SK-N-SH (cell line): ENCODE measurements at regions not wholly inside any gene's neighbourhood (a gene's known extent, or its start where the extent isn't known, plus 50 kb on each side); places are given as distances from the start of the nearest gene placed in this dataset.

Source experiments
- CTCF ChIA-PET: fragments of 300-600, 350-600 bp; formaldehyde crosslinking; extraction: SDS; loops from one replicate; lab custom pipeline; 2021; lab: Yijun Ruan, JAX
- POLR2A ChIA-PET: fragments of 350-600 bp; sonication (Branson Sonifier 250); formaldehyde crosslinking; extraction: SDS; loops from one replicate; lab custom pipeline; 2020; ENCODE audit warnings: antibody characterized with exemption, inconsistent platforms; lab: Yijun Ruan, JAX
- DNase-seq: peaks from one replicate; pipeline ENCODE4 v3.0.0; 2012
- H2AFZ ChIP-seq: fragments of 200-600 bp; sonication (generic); 2 replicates; pipeline ENCODE4 v1.8.1; 2016; ENCODE audit warnings: antibody characterized with exemption, mild to moderate bottlenecking, low read depth
- H3F3A ChIP-seq: fragments of 200-600 bp; sonication (generic); replicated peaks from 2 replicates; pipeline ENCODE3; 2016; ENCODE audit warnings: antibody characterized with exemption, mild to moderate bottlenecking; ENCODE audit not compliant: insufficient read depth
- H3K27ac ChIP-seq, 2 experiments: fragments of 200-500 bp in 1 of 2; fragments of 200-600 bp in 1 of 2; sonication (Bioruptor generic) in 1 of 2; sonication (generic), shearing (Covaris generic) in 1 of 2; 2 replicates each; pipeline versions ENCODE4 v1.5.1 to v1.6.1; 2014 to 2016; ENCODE audit warnings: low read depth in 2 of 2, inconsistent platforms in 1 of 2, low read length in 1 of 2, mild to moderate bottlenecking in 1 of 2, mixed read lengths in 1 of 2
- H3K27me3 ChIP-seq: fragments of 200-600 bp; sonication (generic), shearing (Covaris generic); 2 replicates; pipeline ENCODE4 v1.6.1; 2016; ENCODE audit warnings: mixed run types; ENCODE audit not compliant: insufficient read depth
- H3K36me3 ChIP-seq, 2 experiments: fragments of 200-500 bp in 1 of 2; fragments of 200-600 bp in 1 of 2; sonication (Bioruptor generic) in 1 of 2; sonication (generic) in 1 of 2; replicated peaks in 1 of 2; 2 replicates each; pipeline versions ENCODE3 to v1.5.1; 2014 to 2016; ENCODE audit warnings: low read length in 1 of 2, mild to moderate bottlenecking in 1 of 2; ENCODE audit not compliant: insufficient read depth in 2 of 2, control insufficient read depth in 1 of 2
- H3K4me1 ChIP-seq, 2 experiments: fragments of 200-500 bp in 1 of 2; fragments of 200-600 bp in 1 of 2; sonication (Bioruptor generic) in 1 of 2; sonication (generic), shearing (Covaris generic) in 1 of 2; 2 replicates each; pipeline versions ENCODE4 v1.5.1 to v1.6.1; 2014 to 2016; ENCODE audit warnings: low read depth in 1 of 2, low read length in 1 of 2, mixed run types in 1 of 2; ENCODE audit not compliant: insufficient read depth in 2 of 2, control insufficient read depth in 1 of 2
- H3K4me2 ChIP-seq: fragments of 200-600 bp; sonication (generic), shearing (Covaris generic); 2 replicates; pipeline ENCODE4 v1.6.1; 2017; ENCODE audit warnings: mixed run types
- H3K4me3 ChIP-seq, 2 experiments: fragments of 200-500 bp in 1 of 2; fragments of 200-600 bp in 1 of 2; sonication (Bioruptor generic) in 1 of 2; sonication (generic), shearing (Covaris generic) in 1 of 2; 2 replicates each; pipeline versions ENCODE4 v1.5.1 to v1.8.1; 2014 to 2016; ENCODE audit warnings: low read depth in 2 of 2, inconsistent platforms in 1 of 2, low read length in 1 of 2, mild to moderate bottlenecking in 1 of 2, mixed read lengths in 1 of 2, moderate library complexity in 1 of 2
- H3K79me2 ChIP-seq: fragments of 200-600 bp; sonication (generic); 2 replicates; pipeline ENCODE4 v1.8.1; 2017; ENCODE audit warnings: mild to moderate bottlenecking; ENCODE audit not compliant: insufficient read depth
- H3K9ac ChIP-seq: fragments of 200-600 bp; sonication (generic); 2 replicates; pipeline ENCODE4 v1.6.1; 2017; ENCODE audit warnings: mixed run types
- H3K9me2 ChIP-seq: fragments of 200-600 bp; sonication (generic); 2 replicates; pipeline ENCODE4 v1.6.1; 2017; ENCODE audit warnings: mixed run types
- H3K9me3 ChIP-seq: fragments of 200-600 bp; sonication (generic); 2 replicates; pipeline ENCODE4 v1.6.1; 2017; ENCODE audit warnings: mixed run types, mild to moderate bottlenecking, moderate library complexity
- H4K20me1 ChIP-seq: fragments of 200-600 bp; sonication (generic); 2 replicates; pipeline ENCODE4 v1.6.1; 2017; ENCODE audit warnings: mild to moderate bottlenecking, mixed run types; ENCODE audit not compliant: insufficient read depth
- ELF1 ChIP-seq: IDR thresholded peaks from 2 replicates; pipeline ENCODE4 v1.4.0; 2012
- EP300 ChIP-seq, 2 experiments: IDR thresholded peaks; 2 replicates each; pipeline versions ENCODE4 v1.4.0 to v1.6.1; 2012; ENCODE audit warnings: borderline replicate concordance in 1 of 2, low read depth in 1 of 2, low read length in 1 of 2
- EZH2phosphoT487 ChIP-seq: fragments of 200-600 bp; sonication (generic); IDR thresholded peaks from 2 replicates; pipeline ENCODE4 v1.6.1; 2017; ENCODE audit warnings: low read depth, mixed run types, mild to moderate bottlenecking, antibody characterized with exemption, moderate library complexity, borderline replicate concordance
- FOSL2 ChIP-seq: IDR thresholded peaks from 2 replicates; pipeline ENCODE4 v1.4.0; 2012; ENCODE audit warnings: low read depth, mild to moderate bottlenecking, moderate library complexity, borderline replicate concordance
- FOXJ3 ChIP-seq: sonication (generic); formaldehyde crosslinking; IDR thresholded peaks from 2 replicates; pipeline ENCODE4 v1.5.1; 2020; ENCODE audit warnings: mild to moderate bottlenecking, missing genetic modification reagents
- FOXM1 ChIP-seq: IDR thresholded peaks from 2 replicates; pipeline ENCODE4 v1.4.0; 2012; ENCODE audit warnings: low read depth, mild to moderate bottlenecking
- GABPA ChIP-seq: IDR thresholded peaks from 2 replicates; pipeline ENCODE4 v1.4.0; 2012; ENCODE audit warnings: low read depth, mild to moderate bottlenecking
- GATA2 ChIP-seq: sonication (generic); formaldehyde crosslinking; IDR thresholded peaks from 2 replicates; pipeline ENCODE4 v1.5.0; 2020; ENCODE audit warnings: mild to moderate bottlenecking, missing genetic modification reagents
- MXI1 ChIP-seq: IDR thresholded peaks from 2 replicates; pipeline ENCODE4 v1.6.1; 2012; ENCODE audit warnings: mild to moderate bottlenecking, low read depth, low read length, improper control_type of control experiment
- RAD21 ChIP-seq: IDR thresholded peaks from 2 replicates; pipeline ENCODE4 v1.6.1; 2012; ENCODE audit warnings: mild to moderate bottlenecking, low read length
- RFX5 ChIP-seq: IDR thresholded peaks from 2 replicates; pipeline ENCODE4 v1.6.1; 2012; ENCODE audit warnings: mild to moderate bottlenecking, improper control_type of control experiment, low read length
- RXRA ChIP-seq: IDR thresholded peaks from 2 replicates; pipeline ENCODE4 v1.4.0; 2012; ENCODE audit warnings: low read depth, mild to moderate bottlenecking, borderline replicate concordance
- TEAD4 ChIP-seq: IDR thresholded peaks from 2 replicates; pipeline ENCODE4 v1.4.0; 2012; ENCODE audit warnings: mild to moderate bottlenecking, borderline replicate concordance; ENCODE audit not compliant: insufficient read depth
- USF1 ChIP-seq: IDR thresholded peaks from 2 replicates; pipeline ENCODE4 v1.4.0; 2012; ENCODE audit warnings: low read depth, borderline replicate concordance
- ZBTB33 ChIP-seq: IDR thresholded peaks from 2 replicates; pipeline ENCODE4 v1.4.0; 2012; ENCODE audit warnings: low read depth, borderline replicate concordance
- WGBS: methylation state at CpG from one replicate; pipeline ENCODE4 v1.1.6; 2017; ENCODE audit warnings: low lambda C conversion rate; 5-methylcytosine and 5-hydroxymethylcytosine counted together
- TF ChIP-seq, protein P1 (sequence below): IDR thresholded peaks from 2 replicates; pipeline ENCODE4 v1.6.1; 2012; ENCODE audit warnings: mild to moderate bottlenecking, low read depth, low read length, moderate library complexity

GRCh38 chr20:52008874-52009273 lies 182.7 kb downstream of the ZFP64 start:
- H3K9me3 ChIP-seq = 0 out of 2 replicates have a peak, but pooled peaks cover 3% of the 10 kb centered on the region
- CTCF ChIA-PET = interaction anchor here (0.9 to 2.3 kb wide), 2 partner anchors 11 to 315 kb away, joined by 3 to 7 read pairs; no protein-coding TSS in a partner anchor

DNA sequence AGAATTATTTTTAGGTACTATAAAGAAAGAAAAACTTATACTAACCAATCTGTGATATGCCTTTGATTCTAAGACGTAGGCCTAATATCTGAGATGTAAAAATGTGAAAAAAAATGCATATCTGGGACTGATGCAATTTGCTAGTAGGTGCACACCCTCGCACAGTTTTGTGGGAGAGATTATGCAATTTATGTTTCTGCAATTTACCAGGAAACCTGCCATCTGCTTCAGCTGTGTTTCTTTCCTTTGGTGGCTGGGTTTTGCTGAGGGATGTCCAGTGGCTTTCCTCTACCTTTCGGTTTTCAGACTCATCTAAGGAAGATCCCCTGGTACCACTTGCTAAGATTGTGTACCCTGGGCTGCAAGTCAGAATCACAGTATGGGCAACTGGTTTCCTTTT lies 186.9 kb downstream of the ZFP64 start:
- Histone ChIP-seq H4K20me1 (no peaks in the 10 kb centered on the region), H2AFZ (no peak overlapping the region), H3K9me2 (no peaks in the 10 kb centered on the region), H3K4me3 (no peak overlapping the region), H3F3A (no peaks in the 10 kb centered on the region), H3K4me1 (no peaks in the 10 kb centered on the region; a peak in 2 of 4 replicates), H3K36me3 (no peaks in the 10 kb centered on the region), H3K27ac (no peak overlapping the region), H3K27me3 (no peaks in the 10 kb centered on the region), H3K9me3 (no peaks in the 10 kb centered on the region), H3K79me2 (no peaks in the 10 kb centered on the region), H3K9ac (no peak overlapping the region), H3K4me2 (no peak overlapping the region)
- WGBS = 77% methylated on average over 3 of the region's 3 CpGs
- POLR2A ChIA-PET = no interaction called here
- DNase-seq = no peak
- TF ChIP-seq FOXJ3 = no peak
- CTCF ChIA-PET = interaction anchor here (1.1 kb wide), 1 partner anchor 78 kb away, joined by 3 read pairs; no protein-coding TSS in a partner anchor

More at GRCh38 chr20:52008874-52009273, 182.7 kb downstream of the ZFP64 start:
- no peak overlapping the region for H3K4me3 ChIP-seq
- TF ChIP-seq, protein P1, sequence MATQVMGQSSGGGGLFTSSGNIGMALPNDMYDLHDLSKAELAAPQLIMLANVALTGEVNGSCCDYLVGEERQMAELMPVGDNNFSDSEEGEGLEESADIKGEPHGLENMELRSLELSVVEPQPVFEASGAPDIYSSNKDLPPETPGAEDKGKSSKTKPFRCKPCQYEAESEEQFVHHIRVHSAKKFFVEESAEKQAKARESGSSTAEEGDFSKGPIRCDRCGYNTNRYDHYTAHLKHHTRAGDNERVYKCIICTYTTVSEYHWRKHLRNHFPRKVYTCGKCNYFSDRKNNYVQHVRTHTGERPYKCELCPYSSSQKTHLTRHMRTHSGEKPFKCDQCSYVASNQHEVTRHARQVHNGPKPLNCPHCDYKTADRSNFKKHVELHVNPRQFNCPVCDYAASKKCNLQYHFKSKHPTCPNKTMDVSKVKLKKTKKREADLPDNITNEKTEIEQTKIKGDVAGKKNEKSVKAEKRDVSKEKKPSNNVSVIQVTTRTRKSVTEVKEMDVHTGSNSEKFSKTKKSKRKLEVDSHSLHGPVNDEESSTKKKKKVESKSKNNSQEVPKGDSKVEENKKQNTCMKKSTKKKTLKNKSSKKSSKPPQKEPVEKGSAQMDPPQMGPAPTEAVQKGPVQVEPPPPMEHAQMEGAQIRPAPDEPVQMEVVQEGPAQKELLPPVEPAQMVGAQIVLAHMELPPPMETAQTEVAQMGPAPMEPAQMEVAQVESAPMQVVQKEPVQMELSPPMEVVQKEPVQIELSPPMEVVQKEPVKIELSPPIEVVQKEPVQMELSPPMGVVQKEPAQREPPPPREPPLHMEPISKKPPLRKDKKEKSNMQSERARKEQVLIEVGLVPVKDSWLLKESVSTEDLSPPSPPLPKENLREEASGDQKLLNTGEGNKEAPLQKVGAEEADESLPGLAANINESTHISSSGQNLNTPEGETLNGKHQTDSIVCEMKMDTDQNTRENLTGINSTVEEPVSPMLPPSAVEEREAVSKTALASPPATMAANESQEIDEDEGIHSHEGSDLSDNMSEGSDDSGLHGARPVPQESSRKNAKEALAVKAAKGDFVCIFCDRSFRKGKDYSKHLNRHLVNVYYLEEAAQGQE = no peak
- H3K4me2 ChIP-seq = no peak overlapping the region
- no peak overlapping the region for H2AFZ ChIP-seq
- H3K27me3 ChIP-seq = no peaks in the 10 kb centered on the region
- peaks cover 0 to 4% of the 10 kb centered on the region in 2 experiments; a peak in 3 of 4 replicates for H3K4me1 ChIP-seq
- no peaks in the 10 kb centered on the region for H4K20me1 ChIP-seq
- H3K9me2 ChIP-seq = no peaks in the 10 kb centered on the region
- POLR2A ChIA-PET = no interaction called here
- WGBS = 98% methylated on average over 6 of the region's 6 CpGs
- no peaks in the 10 kb centered on the region for H3K79me2 ChIP-seq
- no peak overlapping the region for H3K27ac ChIP-seq
- no peak overlapping the region for H3K9ac ChIP-seq
- H3F3A ChIP-seq = no peaks in the 10 kb centered on the region
- no peak for DNase-seq
- no peaks in the 10 kb centered on the region for H3K36me3 ChIP-seq

GRCh38 chr20:52004018-52004417 lies 187.6 kb downstream of the ZFP64 start:
- Histone ChIP-seq H3K36me3 (no peaks in the 10 kb centered on the region), H3K79me2 (no peaks in the 10 kb centered on the region), H3K4me2 (no peak overlapping the region), H3K4me1 (no peaks in the 10 kb centered on the region; a peak in 2 of 4 replicates), H4K20me1 (no peaks in the 10 kb centered on the region), H3K27ac (no peak overlapping the region), H3F3A (no peaks in the 10 kb centered on the region), H3K4me3 (no peak overlapping the region), H3K9ac (no peak overlapping the region), H3K27me3 (no peaks in the 10 kb centered on the region), H2AFZ (no peak overlapping the region), H3K9me2 (no peaks in the 10 kb centered on the region), H3K9me3 (no peaks in the 10 kb centered on the region)
- CTCF ChIA-PET = no interaction called here
- no peak for DNase-seq
- 88% methylated on average over 5 of the region's 5 CpGs for WGBS
- POLR2A ChIA-PET = no interaction called here
- TF ChIP-seq RAD21 (no peak), ELF1 (no peak), FOSL2 (no peak), RFX5 (no peak), MXI1 (no peak), EP300 (IDR thresholded peaks at IDR 0.05; ENCODE audit: borderline replicate concordance in 1 of 2, low read depth in 1 of 2, low read length in 1 of 2) (no peak), FOXM1 (no peak), GATA2 (CRISPR knock-in tag) (no peak), EZH2phosphoT487 (no peak), RXRA (no peak), ZBTB33 (no peak), GABPA (no peak), TEAD4 (no peak), USF1 (no peak)
